ENCODE measurements at regions not wholly inside any gene's neighbourhood (a gene's known extent, or its start where the extent isn't known, plus 50 kb on each side); places are given as distances from the start of the nearest gene placed in this dataset.

DNA sequence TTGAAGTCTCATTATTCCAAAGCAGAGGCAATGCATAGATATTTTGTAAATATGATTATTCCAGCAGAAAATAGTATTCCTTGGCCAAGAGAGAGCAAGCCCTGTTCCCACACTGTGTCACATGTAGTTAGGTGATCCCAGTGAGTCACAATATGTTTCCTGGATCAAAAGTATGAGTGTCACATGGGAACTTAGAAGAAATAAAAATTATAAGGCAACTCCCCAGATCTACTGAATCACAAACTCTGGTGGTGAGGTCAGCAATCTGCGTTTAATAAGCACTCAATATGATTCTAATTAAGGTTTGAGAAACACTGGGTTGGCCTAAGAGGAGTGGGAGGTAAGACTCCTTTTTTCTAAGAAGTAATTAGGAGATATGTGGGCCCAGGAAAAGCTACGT, 1504.5 kb upstream of the PCDH20 start:
- no peaks in the 10 kb centered on the region for H3K36me3 ChIP-seq (ENCODE audit: insufficient read depth, low read length)
- no peak for DNase-seq (ENCODE audit: insufficient read length, low spot score, missing footprints)

DNA sequence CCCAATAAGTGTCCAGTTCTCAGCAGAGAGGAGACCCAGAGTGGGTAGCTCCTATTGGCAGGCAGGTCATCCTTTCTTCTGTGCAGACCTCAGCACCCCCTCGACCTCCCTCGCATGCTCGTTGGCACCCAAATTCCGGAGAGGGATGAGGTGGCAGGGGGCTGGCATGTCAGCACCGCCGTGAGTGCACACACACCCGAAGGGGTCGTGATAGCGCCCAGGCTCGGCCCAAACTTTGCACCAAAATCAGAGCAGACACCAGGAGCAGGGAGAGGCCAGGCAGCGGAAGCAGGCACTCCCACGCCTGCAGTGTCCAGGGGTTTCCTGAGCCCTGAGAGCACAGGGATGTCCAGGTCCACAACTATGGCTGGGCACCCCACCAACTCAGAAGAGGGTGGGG, 1503.8 kb upstream of the PCDH20 start:
- Histone ChIP-seq H4K20me1 (ENCODE audit: insufficient read depth, low read length) (no peaks in the 10 kb centered on the region), H2AFZ (ENCODE audit: low read length) (no peak overlapping the region), H3K9me3 (ENCODE audit: low read depth, low read length) (no peaks in the 10 kb centered on the region), H3K4me3 (ENCODE audit: insufficient read depth, low read length) (no peak overlapping the region), H3K4me2 (ENCODE audit: insufficient read depth, low read length) (no peak overlapping the region), H3K27ac (ENCODE audit: low read depth, low read length) (no peak overlapping the region), H3K36me3 (ENCODE audit: insufficient read depth, low read length) (no peaks in the 10 kb centered on the region), H3K4me1 (ENCODE audit: insufficient read depth, low read length) (no peaks in the 10 kb centered on the region), H3K79me2 (ENCODE audit: insufficient read depth, low read length) (no peaks in the 10 kb centered on the region), H3K27me3 (ENCODE audit: insufficient read depth, low read length) (no peaks in the 10 kb centered on the region)
- DNase-seq (ENCODE audit: insufficient read length, low spot score, missing footprints): no peak
- TF ChIP-seq, protein P1, sequence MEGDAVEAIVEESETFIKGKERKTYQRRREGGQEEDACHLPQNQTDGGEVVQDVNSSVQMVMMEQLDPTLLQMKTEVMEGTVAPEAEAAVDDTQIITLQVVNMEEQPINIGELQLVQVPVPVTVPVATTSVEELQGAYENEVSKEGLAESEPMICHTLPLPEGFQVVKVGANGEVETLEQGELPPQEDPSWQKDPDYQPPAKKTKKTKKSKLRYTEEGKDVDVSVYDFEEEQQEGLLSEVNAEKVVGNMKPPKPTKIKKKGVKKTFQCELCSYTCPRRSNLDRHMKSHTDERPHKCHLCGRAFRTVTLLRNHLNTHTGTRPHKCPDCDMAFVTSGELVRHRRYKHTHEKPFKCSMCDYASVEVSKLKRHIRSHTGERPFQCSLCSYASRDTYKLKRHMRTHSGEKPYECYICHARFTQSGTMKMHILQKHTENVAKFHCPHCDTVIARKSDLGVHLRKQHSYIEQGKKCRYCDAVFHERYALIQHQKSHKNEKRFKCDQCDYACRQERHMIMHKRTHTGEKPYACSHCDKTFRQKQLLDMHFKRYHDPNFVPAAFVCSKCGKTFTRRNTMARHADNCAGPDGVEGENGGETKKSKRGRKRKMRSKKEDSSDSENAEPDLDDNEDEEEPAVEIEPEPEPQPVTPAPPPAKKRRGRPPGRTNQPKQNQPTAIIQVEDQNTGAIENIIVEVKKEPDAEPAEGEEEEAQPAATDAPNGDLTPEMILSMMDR (IDR thresholded peaks at IDR 0.05; ENCODE audit: extremely low read depth, low read depth, low read length): no peak

More for the DNA sequence above, 1504.5 kb upstream of the PCDH20 start:
- Histone ChIP-seq H3K79me2 (ENCODE audit: insufficient read depth, low read length) (no peaks in the 10 kb centered on the region), H3K27ac (ENCODE audit: low read depth, low read length) (no peak overlapping the region), H3K4me1 (ENCODE audit: insufficient read depth, low read length) (no peaks in the 10 kb centered on the region), H3K27me3 (ENCODE audit: insufficient read depth, low read length) (no peaks in the 10 kb centered on the region), H4K20me1 (ENCODE audit: insufficient read depth, low read length) (no peaks in the 10 kb centered on the region), H2AFZ (ENCODE audit: low read length) (no peak overlapping the region), H3K4me2 (ENCODE audit: insufficient read depth, low read length) (no peak overlapping the region), H3K9me3 (ENCODE audit: low read depth, low read length) (no peaks in the 10 kb centered on the region), H3K4me3 (ENCODE audit: insufficient read depth, low read length) (no peak overlapping the region)
- TF ChIP-seq, protein P1 (IDR thresholded peaks at IDR 0.05; ENCODE audit: extremely low read depth, low read depth, low read length): no peak

DNA sequence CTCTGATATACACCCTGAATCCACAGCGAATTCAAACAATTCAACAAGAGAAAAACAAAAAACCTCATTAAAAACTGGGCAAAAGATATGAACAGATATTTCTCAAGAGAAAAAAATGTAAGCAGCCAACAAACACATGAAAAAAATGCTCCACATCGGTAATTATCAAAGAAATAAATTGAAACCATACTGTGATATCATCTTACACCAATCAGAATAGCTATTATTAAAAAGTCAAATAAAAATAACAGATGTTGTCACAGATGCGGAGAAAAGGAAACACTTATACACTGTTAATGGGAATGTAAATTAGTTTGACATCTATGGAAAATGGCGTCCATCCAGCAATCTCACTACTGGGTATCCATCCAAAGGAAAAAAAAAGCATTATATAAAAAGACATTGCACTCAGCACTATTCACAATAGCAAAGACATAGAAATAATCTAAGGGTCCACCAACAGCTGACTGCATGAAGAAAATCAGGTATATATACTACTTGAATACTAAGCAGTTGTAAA, 1495.0 kb upstream of the PCDH20 start:
- no peaks in the 10 kb centered on the region for H3K79me2 ChIP-seq (ENCODE audit: insufficient read depth, low read length)
- H3K9me3 ChIP-seq (ENCODE audit: low read depth, low read length): no peaks in the 10 kb centered on the region
- no peak overlapping the region for H3K4me3 ChIP-seq (ENCODE audit: insufficient read depth, low read length)
- no peaks in the 10 kb centered on the region for H3K36me3 ChIP-seq (ENCODE audit: insufficient read depth, low read length)
- H4K20me1 ChIP-seq (ENCODE audit: insufficient read depth, low read length): no peaks in the 10 kb centered on the region
- TF ChIP-seq, protein P1 (IDR thresholded peaks at IDR 0.05; ENCODE audit: extremely low read depth, low read depth, low read length): no peak
- no peak overlapping the region for H3K4me2 ChIP-seq (ENCODE audit: insufficient read depth, low read length)
- H3K27me3 ChIP-seq (ENCODE audit: insufficient read depth, low read length): no peaks in the 10 kb centered on the region
- no peak overlapping the region for H2AFZ ChIP-seq (ENCODE audit: low read length)
- no peak overlapping the region for H3K27ac ChIP-seq (ENCODE audit: low read depth, low read length)
- no peak for DNase-seq (ENCODE audit: insufficient read length, low spot score, missing footprints)
- no peaks in the 10 kb centered on the region for H3K4me1 ChIP-seq (ENCODE audit: insufficient read depth, low read length)

DNA sequence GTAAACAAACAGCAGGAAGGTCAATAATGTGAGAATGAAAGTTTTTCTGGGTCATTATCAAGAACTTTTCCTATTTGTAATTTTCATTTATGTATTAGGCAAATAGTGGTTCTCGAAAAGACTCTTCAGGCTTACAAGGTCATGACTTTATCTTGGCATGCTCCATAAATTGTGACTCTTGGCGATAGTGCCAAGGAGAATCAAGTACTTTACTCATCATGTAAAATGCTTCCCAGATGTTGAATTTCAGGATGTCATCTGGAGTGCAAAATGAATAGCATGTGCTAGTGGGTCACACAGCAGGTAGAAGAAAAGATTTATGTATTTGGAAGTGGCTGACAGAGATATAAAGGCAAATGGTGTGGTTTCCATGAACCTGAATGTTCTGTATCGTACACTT, 1492.7 kb upstream of the PCDH20 start:
- no peak overlapping the region for H2AFZ ChIP-seq (ENCODE audit: low read length)
- no peak overlapping the region for H3K27ac ChIP-seq (ENCODE audit: low read depth, low read length)
- H3K79me2 ChIP-seq (ENCODE audit: insufficient read depth, low read length): no peaks in the 10 kb centered on the region
- H3K9me3 ChIP-seq (ENCODE audit: low read depth, low read length): no peaks in the 10 kb centered on the region
- no peak for DNase-seq (ENCODE audit: insufficient read length, low spot score, missing footprints)
- H3K4me2 ChIP-seq (ENCODE audit: insufficient read depth, low read length): no peak overlapping the region
- TF ChIP-seq, protein P1 (IDR thresholded peaks at IDR 0.05; ENCODE audit: extremely low read depth, low read depth, low read length): no peak
- no peaks in the 10 kb centered on the region for H3K27me3 ChIP-seq (ENCODE audit: insufficient read depth, low read length)
- no peaks in the 10 kb centered on the region for H3K36me3 ChIP-seq (ENCODE audit: insufficient read depth, low read length)
- H3K4me3 ChIP-seq (ENCODE audit: insufficient read depth, low read length): no peak overlapping the region
- no peaks in the 10 kb centered on the region for H3K4me1 ChIP-seq (ENCODE audit: insufficient read depth, low read length)
- H4K20me1 ChIP-seq (ENCODE audit: insufficient read depth, low read length): no peaks in the 10 kb centered on the region

Data from osteoblast (primary cell).